ENCODE measurements at regions not wholly inside any gene's neighbourhood (a gene's known extent, or its start where the extent isn't known, plus 50 kb on each side); places are given as distances from the start of the nearest gene placed in this dataset.

DNA sequence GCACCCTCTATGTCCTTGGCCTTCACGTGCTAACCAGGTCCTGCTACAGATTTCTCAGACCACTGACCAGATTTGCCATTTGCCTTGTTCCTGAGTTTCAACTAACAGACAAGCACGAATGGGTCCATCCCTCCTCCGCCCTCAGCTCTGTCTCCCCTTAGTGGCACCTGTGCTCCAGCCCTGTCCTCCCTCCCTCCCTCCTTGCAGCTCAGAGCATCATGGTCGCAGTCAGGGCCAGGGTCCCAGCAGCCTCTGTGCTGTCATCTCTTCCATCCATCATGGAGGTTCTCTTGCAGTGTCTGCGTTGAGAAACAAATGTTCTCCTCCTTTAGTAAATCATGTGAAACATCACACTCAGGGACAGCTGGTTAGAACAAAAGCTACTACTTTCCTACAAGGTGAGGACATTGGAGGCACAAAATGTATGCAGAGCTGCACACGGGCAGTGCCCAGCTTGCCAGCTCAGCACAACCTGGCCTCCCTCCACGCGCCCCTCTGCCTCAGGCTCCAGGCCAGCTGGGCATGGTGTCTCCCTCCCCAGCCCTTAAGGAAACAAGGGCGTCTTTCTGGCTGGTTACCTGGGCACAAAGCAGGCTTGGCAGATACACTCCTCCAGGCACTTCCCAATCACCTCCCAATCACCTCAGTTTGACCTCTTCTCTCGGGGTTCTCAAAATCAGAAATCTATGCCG, 79.5 kb upstream of the ATP6AP2 start:
- no peak overlapping the region for H3K4me3 Mint-ChIP-seq
- no peaks in the 10 kb centered on the region for H3K27me3 Mint-ChIP-seq
- ATAC-seq: no peak
- H3K9me3 Mint-ChIP-seq: no peaks in the 10 kb centered on the region
- H3K4me1 Mint-ChIP-seq: no peaks in the 10 kb centered on the region
- no peak for DNase-seq
- no peak overlapping the region for H3K27ac Mint-ChIP-seq

DNA sequence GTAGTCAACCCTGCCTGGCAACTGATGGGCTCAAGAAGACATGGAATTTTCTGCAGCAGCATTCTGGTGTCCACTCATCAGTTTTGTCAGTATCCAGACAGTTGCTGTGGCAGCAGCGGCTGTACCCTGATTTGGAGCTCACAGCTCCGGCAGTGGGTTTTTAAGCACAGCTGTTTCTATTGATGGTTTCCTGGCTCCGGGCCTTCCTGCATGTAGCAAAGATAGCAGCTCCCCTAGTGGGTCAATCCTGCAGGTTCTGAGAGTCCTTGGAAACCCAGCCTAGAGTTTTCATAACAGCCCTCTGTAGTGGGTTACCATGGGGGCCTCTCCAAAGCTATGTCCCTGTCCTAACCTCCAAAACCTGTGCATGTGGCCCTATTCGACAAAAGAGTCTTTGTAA, 84.0 kb upstream of the ATP6AP2 start:
- Mint-ChIP-seq H3K27me3 (no peaks in the 10 kb centered on the region), H3K4me3 (no peak overlapping the region), H3K27ac (no peak overlapping the region), H3K9me3 (no peaks in the 10 kb centered on the region), H3K4me1 (peaks cover 4% of the 10 kb centered on the region)
- ATAC-seq: no peak
- DNase-seq: no peak

DNA sequence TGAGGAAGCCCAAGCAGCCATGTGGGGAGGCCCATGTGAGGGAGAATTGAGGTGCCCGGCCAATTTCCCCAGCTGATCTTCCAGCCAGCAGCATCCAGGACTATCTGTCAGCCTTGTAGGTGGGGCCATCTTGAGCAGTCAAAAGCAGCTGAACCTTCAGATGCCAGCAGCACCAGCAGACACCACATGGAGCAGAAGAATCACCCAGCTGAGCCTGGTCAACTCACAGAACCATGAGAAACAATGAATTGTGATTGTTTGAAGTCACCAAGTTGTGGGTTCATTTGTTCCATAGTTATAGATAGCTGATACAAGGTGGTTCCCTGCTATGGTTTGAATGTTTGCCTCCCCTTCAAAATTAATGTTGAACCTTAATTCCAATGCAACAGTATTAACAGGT, 85.1 kb upstream of the ATP6AP2 start:
- H3K4me1 Mint-ChIP-seq: peaks cover 4% of the 10 kb centered on the region
- no peak for DNase-seq

DNA sequence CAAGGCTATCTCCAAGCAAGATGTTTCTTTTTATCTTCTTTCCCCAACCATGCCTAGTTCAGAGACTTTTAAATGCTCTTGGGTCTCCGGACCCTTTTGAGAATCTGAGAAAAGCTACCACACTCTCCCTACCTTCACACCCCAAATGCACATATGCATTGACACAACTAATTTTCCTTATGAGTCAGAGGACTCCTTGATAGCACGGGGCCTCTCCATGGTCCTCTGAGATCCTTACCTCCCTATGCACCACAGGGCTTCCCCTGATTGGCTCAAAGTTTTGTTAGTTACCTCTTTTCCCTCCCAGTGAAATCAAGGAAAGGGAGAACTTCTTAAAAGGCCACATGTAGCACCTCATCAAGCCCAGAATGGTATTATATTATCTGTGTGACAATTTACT, 86.8 kb upstream of the ATP6AP2 start:
- Mint-ChIP-seq H3K27ac (peak overlapping the region in 1 of 2 donors; percentile 33), H3K4me3 (no peak overlapping the region), H3K9me3 (no peaks in the 10 kb centered on the region), H3K4me1 (peaks cover 4% of the 10 kb centered on the region), H3K27me3 (no peaks in the 10 kb centered on the region)
- DNase-seq: no peak
- no peak for ATAC-seq

More for the DNA sequence above, 85.1 kb upstream of the ATP6AP2 start:
- no peak for ATAC-seq
- Mint-ChIP-seq H3K9me3 (no peaks in the 10 kb centered on the region), H3K4me3 (no peak overlapping the region), H3K27me3 (no peaks in the 10 kb centered on the region), H3K27ac (no peak overlapping the region)

DNA sequence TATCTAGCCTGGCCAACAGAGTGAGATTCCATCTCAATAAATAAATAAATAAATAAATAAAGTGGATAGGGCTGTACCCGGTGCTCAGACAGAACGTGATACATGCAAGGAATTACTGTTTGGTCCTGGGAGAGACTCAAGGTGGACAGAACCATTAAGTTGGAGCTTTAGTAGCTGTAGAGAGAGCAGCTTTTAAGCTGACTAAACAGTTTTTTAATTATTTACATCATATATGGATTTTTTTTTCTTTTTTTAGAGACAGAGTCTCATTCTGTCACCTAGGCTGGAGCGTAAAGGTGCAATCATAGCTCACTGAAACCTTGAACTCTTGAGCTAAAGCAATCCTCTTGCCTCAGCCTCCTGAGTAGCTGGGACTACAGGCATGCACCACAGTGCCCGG, 92.5 kb upstream of the ATP6AP2 start:
- Mint-ChIP-seq H3K9me3 (no peaks in the 10 kb centered on the region), H3K4me3 (no peak overlapping the region), H3K27ac (no peak overlapping the region), H3K4me1 (peaks cover 4% of the 10 kb centered on the region), H3K27me3 (no peaks in the 10 kb centered on the region)
- ATAC-seq: no peak
- DNase-seq: no peak

DNA sequence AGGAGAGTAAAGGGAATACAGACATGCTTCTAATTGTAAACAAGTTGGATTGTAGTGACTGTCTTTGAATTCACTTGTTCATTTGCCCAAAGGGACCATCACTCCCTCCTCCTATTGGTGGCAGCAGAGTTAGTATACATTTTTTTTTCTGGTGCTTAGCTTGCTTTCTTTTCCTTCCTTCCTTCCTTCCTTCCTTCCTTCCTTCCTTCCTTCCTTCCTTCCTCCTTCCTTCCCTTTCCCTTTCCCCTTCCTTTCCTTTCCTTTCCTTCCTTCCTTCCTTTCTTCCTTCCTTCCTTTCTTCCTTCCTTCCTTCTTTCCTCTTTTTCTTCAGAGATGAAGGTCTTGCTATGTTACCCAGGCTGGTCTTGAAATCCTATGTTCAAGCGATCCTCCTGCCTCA, 94.8 kb upstream of the ATP6AP2 start:
- no peaks in the 10 kb centered on the region for H3K4me1 Mint-ChIP-seq
- H3K9me3 Mint-ChIP-seq: no peaks in the 10 kb centered on the region
- DNase-seq (no peak), ATAC-seq (no peak)
- no peaks in the 10 kb centered on the region for H3K27me3 Mint-ChIP-seq
- H3K27ac Mint-ChIP-seq: no peak overlapping the region
- no peak overlapping the region for H3K4me3 Mint-ChIP-seq

DNA sequence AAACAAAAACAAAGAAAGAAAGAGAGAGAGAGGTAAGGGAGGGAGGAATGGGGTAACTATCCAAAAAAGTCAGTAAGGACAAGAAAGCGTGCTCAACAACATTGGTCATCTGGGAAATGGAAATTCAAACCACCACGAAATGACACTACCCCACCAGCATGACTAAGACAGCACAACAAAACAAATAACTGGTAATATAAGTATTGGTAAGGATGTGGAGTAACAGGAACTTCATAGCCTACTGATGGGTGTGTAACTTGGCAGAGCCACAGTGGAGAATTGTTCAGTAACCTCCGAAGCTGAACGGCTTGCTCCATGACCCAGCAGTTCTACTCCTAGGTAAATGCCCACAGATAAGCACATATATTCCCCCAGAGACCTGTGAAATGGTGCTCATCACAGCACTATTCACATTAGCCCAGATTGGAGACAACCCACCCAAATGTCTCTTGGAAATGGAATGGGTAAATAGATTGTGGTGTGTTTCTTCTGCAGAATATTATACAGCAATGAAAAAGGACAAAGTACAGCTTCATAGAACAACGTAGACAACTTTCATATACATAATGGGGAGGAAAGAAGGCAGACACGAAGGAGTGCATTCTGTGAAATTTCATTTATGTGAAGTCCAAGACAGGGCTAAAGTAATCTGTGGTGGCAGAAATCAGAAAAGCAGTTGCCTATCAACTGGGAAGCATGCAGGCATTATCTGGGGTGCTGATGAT, 95.5 kb upstream of the ATP6AP2 start:
- no peak overlapping the region for H3K4me3 Mint-ChIP-seq
- no peak for ATAC-seq
- no peaks in the 10 kb centered on the region for H3K9me3 Mint-ChIP-seq
- H3K27me3 Mint-ChIP-seq: no peaks in the 10 kb centered on the region
- DNase-seq: no peak
- no peaks in the 10 kb centered on the region for H3K4me1 Mint-ChIP-seq
- H3K27ac Mint-ChIP-seq: no peak overlapping the region

DNA sequence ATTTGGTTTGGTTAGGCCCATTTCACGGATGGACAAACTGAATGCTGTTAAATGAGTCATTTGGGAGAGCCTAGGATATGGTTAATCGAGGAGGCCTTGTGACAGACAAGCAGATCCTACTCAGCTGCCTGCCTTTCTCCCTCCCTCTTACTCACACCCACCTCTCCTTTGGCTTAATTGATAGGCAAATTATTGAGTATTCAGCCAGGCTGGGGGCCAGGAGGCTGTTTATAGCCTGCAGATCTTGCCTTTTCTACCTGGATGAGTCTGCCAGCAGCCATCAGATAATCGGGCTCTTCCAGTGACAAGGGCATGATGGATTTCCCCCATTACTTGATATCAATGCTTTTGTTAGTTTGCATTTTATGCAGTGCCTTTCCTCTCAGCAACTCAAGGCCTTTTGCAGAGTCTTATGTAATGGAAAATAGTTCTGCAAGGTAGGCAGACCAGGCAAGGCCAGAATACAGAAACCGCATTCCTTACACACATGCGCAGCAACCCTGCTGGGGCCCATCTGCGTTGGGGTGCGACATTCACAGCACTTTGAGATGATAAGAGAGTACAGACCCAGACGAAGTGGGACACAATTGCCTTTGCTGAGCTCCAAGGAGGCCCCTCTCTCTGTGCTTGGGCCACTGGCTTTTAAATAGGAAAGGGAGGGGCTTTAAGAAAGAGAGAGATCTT, 96.2 kb upstream of the ATP6AP2 start:
- Mint-ChIP-seq H3K27ac (no peak overlapping the region), H3K4me1 (no peaks in the 10 kb centered on the region), H3K9me3 (peaks cover 0 to 5% of the 10 kb centered on the region in 2 donors), H3K4me3 (no peak overlapping the region), H3K27me3 (no peaks in the 10 kb centered on the region)
- DNase-seq (no peak), ATAC-seq (no peak)

DNA sequence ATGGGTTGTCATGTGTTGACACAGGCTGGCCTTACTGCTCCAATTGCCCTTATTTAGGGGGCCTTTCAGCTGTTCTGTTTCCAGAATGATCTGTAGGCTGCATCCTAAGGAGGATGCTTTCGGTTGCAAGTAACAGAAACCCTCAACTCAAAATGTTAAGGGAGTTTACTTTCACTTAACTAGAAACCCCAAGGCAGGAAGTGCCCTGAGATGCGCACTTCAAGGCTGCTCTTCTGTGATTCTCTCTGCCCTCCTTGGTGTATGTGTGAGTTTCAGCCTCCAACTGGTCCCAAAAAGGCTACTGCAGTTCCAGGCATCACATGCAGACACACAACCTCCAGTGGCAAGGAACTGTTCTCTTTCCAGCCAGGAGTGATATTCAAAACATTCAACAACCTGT, 97.3 kb upstream of the ATP6AP2 start:
- H3K4me3 Mint-ChIP-seq: no peak overlapping the region
- peaks cover 0 to 9% of the 10 kb centered on the region in 2 donors for H3K9me3 Mint-ChIP-seq
- DNase-seq (no peak), ATAC-seq (peak; percentile 43)
- no peaks in the 10 kb centered on the region for H3K27me3 Mint-ChIP-seq
- H3K27ac Mint-ChIP-seq: no peak overlapping the region
- H3K4me1 Mint-ChIP-seq: peaks cover 4% of the 10 kb centered on the region

DNA sequence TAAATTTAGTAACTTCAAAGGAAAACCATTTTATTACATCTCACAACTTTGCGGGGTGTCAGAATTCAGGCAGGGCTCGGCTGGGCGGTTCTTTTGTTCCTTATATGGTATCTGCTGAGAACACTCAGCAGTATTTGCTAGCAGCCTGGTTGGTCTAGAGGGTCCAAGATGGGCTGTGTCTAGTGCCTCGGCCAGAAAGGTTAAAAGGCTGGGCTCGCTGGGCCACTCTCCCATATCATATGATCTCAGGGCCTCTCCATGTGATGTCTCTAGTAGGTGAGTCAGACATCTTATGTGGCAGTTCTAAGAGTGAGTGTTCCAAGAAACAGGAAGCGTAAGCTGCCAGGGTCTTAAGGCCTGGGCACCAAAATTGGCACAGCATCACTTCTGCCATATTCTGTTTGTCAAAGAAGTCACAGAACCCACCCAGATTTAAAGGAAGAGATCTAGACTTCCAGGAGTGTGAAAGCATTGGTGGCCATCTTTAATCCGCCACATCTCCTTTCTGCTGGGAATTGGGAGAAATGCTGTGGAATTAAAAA, 100.9 kb upstream of the ATP6AP2 start:
- H3K4me1 Mint-ChIP-seq: peaks cover 13% of the 10 kb centered on the region
- ATAC-seq (no peak), DNase-seq (no peak)
- H3K9me3 Mint-ChIP-seq: peaks cover 0 to 9% of the 10 kb centered on the region in 2 donors
- no peak overlapping the region for H3K27ac Mint-ChIP-seq
- no peak overlapping the region for H3K4me3 Mint-ChIP-seq
- H3K27me3 Mint-ChIP-seq: no peaks in the 10 kb centered on the region

DNA sequence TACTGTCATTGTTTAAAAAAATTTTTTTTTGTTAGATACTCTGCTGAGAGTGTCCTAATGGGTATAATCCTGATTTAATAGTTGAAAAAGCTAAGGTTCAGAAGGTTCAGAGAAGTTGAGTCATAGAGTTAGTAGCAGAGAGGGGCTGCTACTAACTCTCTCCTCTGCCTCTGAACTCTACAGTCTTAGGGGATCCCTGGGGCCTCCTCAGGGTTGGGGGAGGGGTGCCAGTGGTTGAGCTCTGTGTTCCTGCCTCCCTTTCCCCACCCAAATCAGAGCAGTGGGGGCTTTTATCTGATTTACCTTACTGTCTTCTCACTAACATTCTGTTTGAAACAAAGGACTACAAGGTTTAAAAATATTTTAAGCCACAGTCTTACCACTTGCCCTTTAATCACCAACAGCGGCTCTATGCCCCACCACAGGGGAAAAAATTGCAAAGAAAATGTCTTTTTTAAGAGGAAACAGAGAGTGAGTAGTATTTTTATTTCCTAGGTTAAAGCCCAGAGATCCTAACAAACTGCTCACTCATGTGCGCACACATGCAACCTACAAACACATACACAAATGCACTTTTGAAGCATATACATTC, 102.2 kb upstream of the ATP6AP2 start:
- no peaks in the 10 kb centered on the region for H3K27me3 Mint-ChIP-seq
- peaks cover 0 to 9% of the 10 kb centered on the region in 2 donors for H3K9me3 Mint-ChIP-seq
- H3K27ac Mint-ChIP-seq: peak overlapping the region in 1 of 2 donors; percentile 54
- no peak overlapping the region for H3K4me3 Mint-ChIP-seq
- peaks cover 24% of the 10 kb centered on the region for H3K4me1 Mint-ChIP-seq
- DNase-seq (no peak), ATAC-seq (peak; percentile 39)

DNA sequence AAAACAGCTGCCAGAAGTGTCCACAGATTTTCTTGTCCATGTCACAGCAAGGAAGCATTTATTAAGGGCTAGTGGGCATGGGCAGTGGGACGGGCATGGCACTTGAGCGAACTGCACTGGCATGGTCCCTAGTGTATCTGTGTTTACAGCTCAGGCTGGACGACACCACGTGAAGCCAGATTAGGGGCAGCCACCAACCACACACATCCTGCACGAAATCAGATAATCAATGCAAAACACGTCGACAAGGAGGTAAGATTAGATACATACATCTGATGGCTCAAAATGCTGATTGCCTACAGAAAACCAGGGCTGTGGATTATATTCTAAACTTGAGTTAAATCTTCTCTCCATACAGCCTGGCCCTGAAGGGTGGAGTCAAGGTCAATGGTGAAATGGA, 103.8 kb upstream of the ATP6AP2 start:
- DNase-seq: no peak
- H3K4me1 Mint-ChIP-seq: peaks cover 41% of the 10 kb centered on the region

DNA sequence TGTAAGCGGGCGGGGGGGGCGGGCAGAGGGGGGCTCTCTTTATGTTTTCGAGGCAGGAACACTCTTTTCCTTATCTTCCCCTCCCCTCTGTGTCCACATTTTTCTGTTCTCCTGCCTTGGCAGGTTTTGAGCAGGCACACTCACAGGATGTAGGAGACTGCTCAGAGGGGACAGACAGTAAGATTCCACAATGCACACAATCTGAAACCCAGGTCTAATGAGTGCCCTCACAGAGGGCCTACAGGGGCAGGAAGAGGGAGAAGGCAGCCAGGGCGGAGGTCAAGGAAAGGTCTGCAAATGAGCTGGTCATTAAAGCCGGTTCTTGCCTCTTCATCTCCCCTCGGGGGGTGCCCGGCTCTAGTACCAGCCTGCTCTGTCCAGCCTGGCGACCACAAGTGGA, 106.1 kb upstream of the ATP6AP2 start:
- H3K4me1 Mint-ChIP-seq: peaks cover 46% of the 10 kb centered on the region
- ATAC-seq (no peak), DNase-seq (no peak)
- H3K27ac Mint-ChIP-seq: no peak overlapping the region
- no peak overlapping the region for H3K4me3 Mint-ChIP-seq
- H3K27me3 Mint-ChIP-seq: no peaks in the 10 kb centered on the region
- H3K9me3 Mint-ChIP-seq: peaks cover 0 to 5% of the 10 kb centered on the region in 2 donors

More for the DNA sequence above, 103.8 kb upstream of the ATP6AP2 start:
- H3K27ac Mint-ChIP-seq: no peak overlapping the region
- peaks cover 0 to 9% of the 10 kb centered on the region in 2 donors for H3K9me3 Mint-ChIP-seq
- ATAC-seq: no peak
- H3K27me3 Mint-ChIP-seq: no peaks in the 10 kb centered on the region
- no peak overlapping the region for H3K4me3 Mint-ChIP-seq

DNA sequence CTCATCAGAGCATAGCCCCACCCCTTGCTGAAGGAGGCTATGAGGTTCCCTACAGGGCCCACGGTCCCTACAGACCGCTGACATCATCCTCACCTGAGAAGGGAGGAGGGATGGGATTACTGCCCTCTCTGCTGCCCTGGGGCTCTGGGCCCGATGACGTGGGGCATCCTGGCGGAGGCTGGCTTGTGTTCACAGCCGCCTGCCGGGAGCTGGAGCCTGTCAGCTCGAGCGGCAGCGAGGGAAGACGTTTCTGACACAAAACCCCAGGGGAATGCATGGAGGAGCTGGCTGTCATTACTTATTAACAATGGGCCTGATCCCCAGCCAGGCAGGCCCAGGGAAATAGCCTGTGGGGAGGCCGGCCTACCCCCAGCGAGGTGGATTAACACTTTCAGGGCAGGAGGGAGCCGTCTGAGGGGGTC, 106.6 kb upstream of the ATP6AP2 start:
- no peak overlapping the region for H3K4me3 Mint-ChIP-seq
- H3K27me3 Mint-ChIP-seq: no peaks in the 10 kb centered on the region
- no peak overlapping the region for H3K27ac Mint-ChIP-seq
- H3K4me1 Mint-ChIP-seq: peaks cover 45% of the 10 kb centered on the region
- no peak for ATAC-seq
- H3K9me3 Mint-ChIP-seq: peaks cover 0 to under 1% of the 10 kb centered on the region in 2 donors
- no peak for DNase-seq

DNA sequence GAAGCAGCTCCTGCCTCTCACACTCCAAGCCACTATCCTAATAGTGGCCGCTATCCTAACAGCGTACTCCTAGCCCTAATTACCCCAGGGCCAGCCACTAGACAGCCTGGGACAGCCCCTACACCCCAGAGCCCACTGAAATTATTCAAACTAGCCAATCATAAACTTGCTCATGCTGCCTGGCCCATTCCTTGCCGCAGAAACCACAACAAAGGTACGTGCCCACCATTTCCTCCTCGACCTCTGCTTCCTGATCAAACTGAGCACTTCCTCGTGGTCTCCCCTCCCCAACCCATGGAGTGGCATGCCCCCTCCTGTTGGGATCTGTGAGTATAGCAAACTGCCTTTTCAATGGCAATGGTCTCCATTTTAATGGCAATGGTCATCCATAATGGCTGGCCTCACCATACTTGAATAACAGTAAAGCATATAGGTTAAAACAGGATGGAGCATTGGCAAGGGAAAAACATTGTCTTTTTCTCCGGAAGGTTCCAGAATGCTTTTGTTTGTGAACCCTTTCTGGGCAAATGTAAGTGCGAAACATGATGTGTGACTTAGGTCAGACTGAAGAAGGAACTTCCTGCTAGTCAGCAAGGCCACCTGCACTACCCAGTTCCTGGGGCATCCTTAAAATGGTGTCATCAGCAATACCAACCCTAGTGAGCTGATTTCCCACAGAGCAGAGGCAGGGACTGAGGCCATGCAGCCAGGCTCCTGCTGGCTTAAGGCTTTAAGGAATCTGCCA, 107.1 kb upstream of the ATP6AP2 start:
- peak; percentile 47 for ATAC-seq
- peak in 1 of 2 donors; percentile 28 for DNase-seq
- Mint-ChIP-seq H3K27me3 (no peaks in the 10 kb centered on the region), H3K9me3 (no peaks in the 10 kb centered on the region), H3K4me1 (peaks cover 44% of the 10 kb centered on the region), H3K27ac (no peak overlapping the region), H3K4me3 (peak overlapping the region; percentile 21 to 29)
